K562 (cell line): ENCODE measurements at regions not wholly inside any gene's neighbourhood (a gene's known extent, or its start where the extent isn't known, plus 50 kb on each side); places are given as distances from the start of the nearest gene placed in this dataset.

Experiments
- ATAC-seq: fragments of 200-7000 bp; cut with Tn5 transposase; 3 replicates; pipeline ENCODE4 v1.9.1; 2020; ENCODE audit warnings: moderate library complexity
- BruUV-seq: library from RNA; stranded (reverse); fragments of 400-500 nt; replicated peaks from 2 replicates; lab custom pipeline; 2021; lab: Mats Ljungman, UMichigan
- CTCF ChIA-PET: fragments of 300-600 bp; formaldehyde crosslinking; extraction: SDS; loops from one replicate; lab custom pipeline; 2021; ENCODE audit warnings: low intra/inter-chr PET ratio; lab: Yijun Ruan, JAX
- POLR2A ChIA-PET: fragments of 300-600, 350-650 bp; sonication (Branson Sonifier 250); formaldehyde crosslinking; extraction: SDS; loops from one replicate; lab custom pipeline; 2021; ENCODE audit warnings: antibody characterized with exemption, inconsistent platforms; lab: Yijun Ruan, JAX
- DNase-seq, 4 experiments: peaks; one replicate each; pipeline versions ENCODE4 v3.0.0 to v3.0.0-alpha.2; 2011 to 2018; ENCODE audit warnings: low spot score in 3 of 4, mixed read lengths in 3 of 4; ENCODE audit errors: extremely low read depth in 1 of 4
- FAIRE-seq: peaks from 2 replicates; lab custom pipeline; 2011; peaks lifted over from hg19 to GRCh38; lab: Jason Lieb, UNC
- H2AFZ ChIP-seq: 2 replicates; pipeline ENCODE4 v1.6.0; 2011; ENCODE audit warnings: low read depth, low read length, control low read depth, inconsistent platforms
- H3K27ac ChIP-seq: fragments of 200-600 bp; 3 replicates; pipeline ENCODE4 v1.8.0; 2011; ENCODE audit warnings: low read depth, mild to moderate bottlenecking, control low read depth, inconsistent platforms, low read length, moderate library complexity, mixed read lengths; ENCODE audit errors: extremely low read depth
- H3K27me3 ChIP-seq, 2 experiments: fragments of 300-600 bp in 1 of 2; 2 replicates in 1 of 2; 3 replicates in 1 of 2; pipeline versions ENCODE4 v1.6.0 to v1.8.0; 2011; ENCODE audit warnings: inconsistent platforms in 2 of 2, low read length in 2 of 2, mild to moderate bottlenecking in 1 of 2, mixed read lengths in 1 of 2, moderate library complexity in 1 of 2; ENCODE audit not compliant: control insufficient read depth in 2 of 2, insufficient read depth in 2 of 2
- H3K36me3 ChIP-seq: fragments of 300-600 bp; 3 replicates; pipeline ENCODE4 v1.8.0; 2011; ENCODE audit warnings: mild to moderate bottlenecking, low read length, inconsistent platforms; ENCODE audit not compliant: control insufficient read depth, insufficient read depth
- H3K4me1 ChIP-seq, 2 experiments: fragments of 200-600 bp in 1 of 2; replicated peaks in 1 of 2; 2 replicates in 1 of 2; 3 replicates in 1 of 2; pipeline versions ENCODE4 v1.5.1 to v1.8.0; 2011; ENCODE audit warnings: inconsistent platforms in 2 of 2, low read length in 2 of 2, mild to moderate bottlenecking in 1 of 2, mixed read lengths in 1 of 2, moderate library complexity in 1 of 2; ENCODE audit not compliant: control insufficient read depth in 2 of 2, insufficient read depth in 2 of 2
- H3K4me2 ChIP-seq: 2 replicates; pipeline ENCODE4 v1.6.1; 2011; ENCODE audit warnings: low read length, control low read depth, inconsistent platforms, mixed read lengths; ENCODE audit not compliant: insufficient read depth
- H3K4me3 ChIP-seq: fragments of 200-600 bp; sonication (generic), shearing (Covaris generic); 2 replicates; pipeline ENCODE4 v1.5.1; 2016; ENCODE audit warnings: control low read depth, inconsistent platforms
- H3K79me2 ChIP-seq: fragments of 200-600 bp; 3 replicates; pipeline ENCODE4 v1.8.0; 2011; ENCODE audit warnings: low read length, inconsistent platforms; ENCODE audit not compliant: control insufficient read depth, insufficient read depth
- H3K9ac ChIP-seq, 2 experiments: 2 replicates each; pipeline versions ENCODE4 v1.6.0 to v1.6.1; 2011; ENCODE audit warnings: low read depth in 2 of 2, low read length in 2 of 2, control low read depth in 1 of 2, inconsistent platforms in 1 of 2, mild to moderate bottlenecking in 1 of 2, mixed read lengths in 1 of 2; ENCODE audit not compliant: insufficient read depth in 1 of 2
- H3K9me1 ChIP-seq: one replicate; pipeline ENCODE4 v1.6.0; 2011; ENCODE audit warnings: inconsistent platforms, mild to moderate bottlenecking, low read length, moderate library complexity; ENCODE audit not compliant: control insufficient read depth, insufficient read depth
- H3K9me3 ChIP-seq: replicated peaks from 2 replicates; pipeline ENCODE4 v1.5.1; 2011; ENCODE audit warnings: low read depth, low read length, inconsistent platforms; ENCODE audit not compliant: control insufficient read depth, insufficient read depth
- H4K20me1 ChIP-seq: replicated peaks from 2 replicates; pipeline ENCODE4 v1.6.1; 2011; ENCODE audit warnings: low read length, inconsistent platforms, mixed read lengths; ENCODE audit not compliant: control insufficient read depth, insufficient read depth
- ADNP ChIP-seq: fragments of 200-800 bp; sonication (Bioruptor generic); IDR thresholded peaks from 2 replicates; pipeline ENCODE4 v1.6.1; 2016; ENCODE audit warnings: missing genetic modification characterization, missing compliant biosample characterization
- ARID1B ChIP-seq: fragments of 450-650 bp; IDR thresholded peaks from 2 replicates; pipeline ENCODE4 v1.6.1; 2016; ENCODE audit warnings: antibody characterized with exemption, mild to moderate bottlenecking, inconsistent platforms
- CREB1 ChIP-seq, 2 experiments: sonication (generic) in 1 of 2; formaldehyde crosslinking in 1 of 2; IDR thresholded peaks; 2 replicates each; pipeline versions ENCODE4 v1.6.1 to v1.8.0; 2012 to 2022; ENCODE audit warnings: inconsistent platforms in 1 of 2, mild to moderate bottlenecking in 1 of 2, missing genetic modification reagents in 1 of 2, moderate library complexity in 1 of 2
- CREBBP ChIP-seq: IDR thresholded peaks from one replicate; pipeline ENCODE4 v1.6.1; 2012; ENCODE audit warnings: low read depth, mild to moderate bottlenecking, control low read depth, inconsistent platforms, low read length
- CREM ChIP-seq: IDR thresholded peaks from 2 replicates; pipeline ENCODE4 v1.6.1; 2014; ENCODE audit warnings: antibody characterized with exemption, low read depth
- FOXK1 ChIP-seq: sonication (generic); formaldehyde crosslinking; IDR thresholded peaks from 2 replicates; pipeline ENCODE4 v1.8.0; 2022; ENCODE audit warnings: missing genetic modification reagents, mild to moderate bottlenecking, borderline replicate concordance
- KLF10 ChIP-seq: fragments of 250-450 bp; sonication (Bioruptor Pico); IDR thresholded peaks from 2 replicates; pipeline ENCODE4 v1.6.1; 2021; ENCODE audit warnings: matching md5 sums
- LARP7 ChIP-seq: fragments of 450-650 bp; IDR thresholded peaks from 2 replicates; pipeline ENCODE4 v1.6.1; 2016
- NBN ChIP-seq: fragments of 450-650 bp; IDR thresholded peaks from 2 replicates; pipeline ENCODE4 v1.6.1; 2016; ENCODE audit warnings: low read depth, mild to moderate bottlenecking
- RBM25 ChIP-seq: fragments of 200-400 bp; formaldehyde crosslinking; IDR thresholded peaks from 2 replicates; pipeline ENCODE4 v1.6.1; 2018; ENCODE audit warnings: low read length, low read depth, moderate library complexity; ENCODE audit not compliant: severe bottlenecking
- SNIP1 ChIP-seq: fragments of 450-650 bp; IDR thresholded peaks from 2 replicates; pipeline ENCODE4 v1.7.1; 2017; ENCODE audit warnings: low read depth, mild to moderate bottlenecking
- TEAD2 ChIP-seq: fragments of 450-650 bp; IDR thresholded peaks from 2 replicates; pipeline ENCODE4 v1.6.1; 2016; ENCODE audit warnings: missing genetic modification characterization, control low read depth, missing compliant biosample characterization
- YBX1 ChIP-seq: fragments of 450-650 bp; IDR thresholded peaks from 2 replicates; pipeline ENCODE4 v1.7.1; 2016; ENCODE audit warnings: mild to moderate bottlenecking
- ZNF316 ChIP-seq: fragments of 450-650 bp; IDR thresholded peaks from 2 replicates; pipeline ENCODE4 v1.6.1; 2016
- WGBS: fragments of 100-300 bp; shearing (Covaris generic); methylation state at CpG from one replicate; pipeline ENCODE4 v1.1.6; 2016; ENCODE audit warnings: low coverage, mixed read lengths; ENCODE audit not compliant: insufficient coverage; ENCODE audit errors: missing lambda C conversion rate; 5-methylcytosine and 5-hydroxymethylcytosine counted together
- in situ Hi-C: fragments of 300-500 bp; cut with MboI; formaldehyde crosslinking; loops from 4 replicates; pipeline ENCODE4 v1.15.0; 2018; ENCODE audit warnings: inconsistent platforms, mixed read lengths
- intact Hi-C: fragments of 100-400 bp; cut with micrococcal nuclease; formaldehyde crosslinking; loops from 2 replicates; pipeline ENCODE4 v1.14.2; 2022
- TF ChIP-seq, protein P1 (sequence below): fragments of 250-450 bp; sonication (Bioruptor Pico); IDR thresholded peaks from 2 replicates; pipeline ENCODE4 v1.5.0; 2021; ENCODE audit warnings: mild to moderate bottlenecking, moderate library complexity
- TF ChIP-seq, protein P2 (sequence below): fragments of 450-650 bp; IDR thresholded peaks from 2 replicates; pipeline ENCODE4 v1.6.1; 2016; ENCODE audit warnings: missing biosample characterization, missing genetic modification characterization
- TF ChIP-seq, protein P3 (sequence below): sonication (generic); formaldehyde crosslinking; IDR thresholded peaks from 2 replicates; pipeline ENCODE4 v1.8.0; 2022; ENCODE audit warnings: missing genetic modification reagents, mild to moderate bottlenecking, moderate library complexity, borderline replicate concordance

DNA sequence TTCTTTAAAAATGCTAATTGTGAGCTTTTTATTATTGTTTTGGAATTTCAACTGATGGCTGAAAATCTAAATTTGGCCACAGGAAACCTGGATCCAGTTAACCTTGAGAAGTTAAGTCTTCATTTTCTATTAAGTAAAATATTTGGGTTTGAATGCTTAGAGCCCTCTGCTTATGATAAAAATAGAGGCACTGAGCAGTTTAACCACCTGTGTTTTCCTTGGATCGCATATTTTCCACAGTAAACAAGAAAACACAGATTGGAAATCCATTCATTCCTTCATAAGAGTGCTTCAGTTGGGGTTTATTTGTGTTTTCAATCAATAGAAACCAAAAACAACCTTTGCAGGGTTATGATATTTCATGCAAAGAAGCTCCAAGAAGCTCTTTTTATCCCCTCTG lies 77.2 kb upstream of the HES1 start (continued):
- no peak for TF ChIP-seq ADNP (tag)
- TF ChIP-seq, protein P1, sequence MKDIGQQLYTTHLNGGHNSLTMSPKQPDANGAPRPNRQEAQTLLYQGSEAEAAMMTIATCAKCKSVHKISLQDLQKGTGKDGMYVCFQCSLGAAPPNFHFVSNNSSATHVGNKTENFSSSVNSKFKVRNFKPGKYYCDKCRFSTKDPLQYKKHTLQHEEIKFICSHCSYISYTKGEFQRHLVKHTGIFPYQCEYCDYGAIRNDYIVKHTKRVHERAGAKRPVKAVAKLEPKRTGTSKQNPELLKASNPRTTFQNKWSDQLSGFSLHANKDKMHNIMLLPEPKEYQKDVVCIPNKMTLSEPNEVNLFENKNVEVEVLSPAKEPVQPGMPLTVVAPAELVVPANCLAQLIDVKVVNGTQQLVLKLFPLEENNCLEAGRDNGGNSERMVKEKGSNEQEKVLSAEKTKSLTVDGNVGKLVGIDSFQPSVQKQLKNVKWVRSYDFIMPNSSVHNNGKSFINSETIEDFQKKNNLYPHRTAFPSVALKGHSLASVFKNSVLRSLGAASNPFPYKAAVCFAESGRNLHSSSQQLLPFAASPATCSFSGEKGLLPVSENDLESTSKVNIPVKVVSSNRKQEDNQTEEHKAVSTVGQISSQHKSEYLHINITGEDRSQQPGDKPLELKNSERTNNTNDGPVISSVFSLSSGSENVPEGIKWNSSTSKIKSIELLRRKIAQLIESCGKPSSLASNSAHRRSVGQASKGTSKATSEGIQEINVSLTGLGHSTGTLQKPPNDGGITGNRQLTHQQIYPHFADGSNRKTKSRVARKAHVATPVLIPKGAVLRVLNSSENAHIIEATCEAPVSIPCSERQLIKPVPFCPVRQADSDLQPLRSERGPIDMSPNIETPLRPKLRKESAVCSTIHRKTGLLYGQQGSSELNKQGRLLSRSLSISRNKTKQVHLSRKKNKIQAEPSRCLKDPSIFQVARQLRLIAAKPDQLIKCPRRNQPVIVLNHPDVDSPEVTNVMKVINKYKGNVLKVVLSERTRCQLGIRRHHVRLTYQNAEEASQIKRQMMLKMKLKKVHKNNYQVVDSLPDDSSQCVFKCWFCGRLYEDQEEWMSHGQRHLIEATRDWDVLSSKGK: no peak
- TF ChIP-seq CREM: no peak
- TF ChIP-seq NBN: no peak

GRCh38 chr3:194061421-194062030 lies 74.4 kb upstream of the HES1 start:
- H3K9me3 ChIP-seq: no peaks in the 10 kb centered on the region
- no peak overlapping the region for H3K27ac ChIP-seq
- H4K20me1 ChIP-seq: no peaks in the 10 kb centered on the region
- no peak overlapping the region for H3K9ac ChIP-seq
- in situ Hi-C loops (no loop called here), intact Hi-C loops (no loop called here)
- peaks cover 0 to 11% of the 10 kb centered on the region in 2 experiments; a peak in 3 of 5 replicates for H3K4me1 ChIP-seq
- no peak for FAIRE-seq
- no peak overlapping the region for H2AFZ ChIP-seq
- no peaks in the 10 kb centered on the region for H3K9me1 ChIP-seq
- BruUV-seq: no TSS peak
- 78% methylated on average over 3 of the region's 3 CpGs for WGBS
- CTCF ChIA-PET: no interaction called here
- H3K36me3 ChIP-seq: no peaks in the 10 kb centered on the region
- no peaks in the 10 kb centered on the region for H3K27me3 ChIP-seq
- POLR2A ChIA-PET: no interaction called here
- no peak overlapping the region for H3K4me2 ChIP-seq
- no peaks in the 10 kb centered on the region for H3K79me2 ChIP-seq
- ATAC-seq: no peak
- H3K4me3 ChIP-seq: no peak overlapping the region
- DNase-seq: no peak
- TF ChIP-seq TEAD2 (no peak), KLF10 (CRISPR knock-in tag) (no peak), CREBBP (no peak), LARP7 (no peak), RBM25 (no peak), YBX1 (no peak), ARID1B (no peak), SNIP1 (no peak), CREB1 (IDR thresholded peaks at IDR 0.05) (no peak), CREB1 (CRISPR knock-in tag; IDR thresholded peaks at IDR 0.05) (no peak), FOXK1 (CRISPR knock-in tag) (no peak), ZNF316 (no peak)
- TF ChIP-seq, protein P2, sequence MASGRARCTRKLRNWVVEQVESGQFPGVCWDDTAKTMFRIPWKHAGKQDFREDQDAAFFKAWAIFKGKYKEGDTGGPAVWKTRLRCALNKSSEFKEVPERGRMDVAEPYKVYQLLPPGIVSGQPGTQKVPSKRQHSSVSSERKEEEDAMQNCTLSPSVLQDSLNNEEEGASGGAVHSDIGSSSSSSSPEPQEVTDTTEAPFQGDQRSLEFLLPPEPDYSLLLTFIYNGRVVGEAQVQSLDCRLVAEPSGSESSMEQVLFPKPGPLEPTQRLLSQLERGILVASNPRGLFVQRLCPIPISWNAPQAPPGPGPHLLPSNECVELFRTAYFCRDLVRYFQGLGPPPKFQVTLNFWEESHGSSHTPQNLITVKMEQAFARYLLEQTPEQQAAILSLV (tag): no peak
- TF ChIP-seq, protein P3, sequence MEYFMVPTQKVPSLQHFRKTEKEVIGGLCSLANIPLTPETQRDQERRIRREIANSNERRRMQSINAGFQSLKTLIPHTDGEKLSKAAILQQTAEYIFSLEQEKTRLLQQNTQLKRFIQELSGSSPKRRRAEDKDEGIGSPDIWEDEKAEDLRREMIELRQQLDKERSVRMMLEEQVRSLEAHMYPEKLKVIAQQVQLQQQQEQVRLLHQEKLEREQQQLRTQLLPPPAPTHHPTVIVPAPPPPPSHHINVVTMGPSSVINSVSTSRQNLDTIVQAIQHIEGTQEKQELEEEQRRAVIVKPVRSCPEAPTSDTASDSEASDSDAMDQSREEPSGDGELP (CRISPR knock-in tag): no peak
